Skeletal muscle cell (primary cell): ENCODE measurements at regions not wholly inside any gene's neighbourhood (a gene's known extent, or its start where the extent isn't known, plus 50 kb on each side); places are given as distances from the start of the nearest gene placed in this dataset.

Experiments used
- DNase-seq: peaks from one replicate; pipeline ENCODE4 v3.0.0-alpha.2; 2010; ENCODE audit warnings: low read depth
- H3K4me3 ChIP-seq: 2 replicates; pipeline ENCODE4 v1.5.1; 2011; ENCODE audit warnings: low read depth, mild to moderate bottlenecking, control low read depth, low read length, moderate library complexity

- no peak for DNase-seq
- H3K4me3 ChIP-seq: no peak overlapping the region
Observed at GRCh38 chr9:82511626-82512025, 523.1 kb downstream of the SPATA31D1 start.

GRCh38 chr9:82512728-82513127 lies 524.2 kb downstream of the SPATA31D1 start:
- DNase-seq: no peak
- no peak overlapping the region for H3K4me3 ChIP-seq

- H3K4me3 ChIP-seq: no peak overlapping the region
- no peak for DNase-seq
Observed at GRCh38 chr9:82513242-82513751, 524.7 kb downstream of the SPATA31D1 start.

- no peak overlapping the region for H3K4me3 ChIP-seq
- DNase-seq: no peak
Observed at GRCh38 chr9:82513976-82514735, 525.6 kb downstream of the SPATA31D1 start.

- no peak for DNase-seq
- H3K4me3 ChIP-seq: no peak overlapping the region
Observed at GRCh38 chr9:82518868-82519267, 530.3 kb downstream of the SPATA31D1 start.

- H3K4me3 ChIP-seq: no peak overlapping the region
- no peak for DNase-seq
Observed at GRCh38 chr9:82519332-82519731, 530.8 kb downstream of the SPATA31D1 start.

- DNase-seq: no peak
Observed at GRCh38 chr9:82524407-82524806, 535.8 kb downstream of the SPATA31D1 start.

GRCh38 chr9:82526577-82526976 lies 536.4 kb downstream of the RASEF start:
- no peak overlapping the region for H3K4me3 ChIP-seq

More at GRCh38 chr9:82524407-82524806, 535.8 kb downstream of the SPATA31D1 start:
- H3K4me3 ChIP-seq: no peak overlapping the region

GRCh38 chr9:82531795-82532194 lies 531.1 kb downstream of the RASEF start:
- no peak overlapping the region for H3K4me3 ChIP-seq
- DNase-seq: no peak

More at GRCh38 chr9:82526577-82526976, 536.4 kb downstream of the RASEF start:
- no peak for DNase-seq

- no peak overlapping the region for H3K4me3 ChIP-seq
- DNase-seq: no peak
Observed at GRCh38 chr9:82532504-82533180, 530.3 kb downstream of the RASEF start.

GRCh38 chr9:82535432-82535998 lies 527.4 kb downstream of the RASEF start:
- no peak for DNase-seq
- H3K4me3 ChIP-seq: no peak overlapping the region

GRCh38 chr9:82538634-82539033 lies 524.3 kb downstream of the RASEF start:
- no peak for DNase-seq
- H3K4me3 ChIP-seq: no peak overlapping the region

- H3K4me3 ChIP-seq: no peak overlapping the region
- no peak for DNase-seq
Observed at GRCh38 chr9:82539146-82539545, 523.8 kb downstream of the RASEF start.

GRCh38 chr9:82539856-82540579 lies 522.9 kb downstream of the RASEF start:
- DNase-seq: no peak

GRCh38 chr9:82543726-82544125 lies 519.2 kb downstream of the RASEF start:
- no peak overlapping the region for H3K4me3 ChIP-seq
- DNase-seq: no peak

More at GRCh38 chr9:82539856-82540579, 522.9 kb downstream of the RASEF start:
- no peak overlapping the region for H3K4me3 ChIP-seq

GRCh38 chr9:82546136-82546535 lies 516.8 kb downstream of the RASEF start:
- no peak overlapping the region for H3K4me3 ChIP-seq
- no peak for DNase-seq

- H3K4me3 ChIP-seq: no peak overlapping the region
- no peak for DNase-seq
Observed at GRCh38 chr9:82547995-82548394, 514.9 kb downstream of the RASEF start.

GRCh38 chr9:82549174-82549821 lies 513.6 kb downstream of the RASEF start:
- H3K4me3 ChIP-seq: no peak overlapping the region
- DNase-seq: no peak

GRCh38 chr9:82552784-82553183 lies 510.2 kb downstream of the RASEF start:
- DNase-seq: no peak
- no peak overlapping the region for H3K4me3 ChIP-seq
